ENCODE measurements at regions not wholly inside any gene's neighbourhood (a gene's known extent, or its start where the extent isn't known, plus 50 kb on each side); places are given as distances from the start of the nearest gene placed in this dataset.

GRCh38 chr2:239644011-239644410 is 243.2 kb upstream of the HDAC4 start:
- TF ChIP-seq, protein P1, sequence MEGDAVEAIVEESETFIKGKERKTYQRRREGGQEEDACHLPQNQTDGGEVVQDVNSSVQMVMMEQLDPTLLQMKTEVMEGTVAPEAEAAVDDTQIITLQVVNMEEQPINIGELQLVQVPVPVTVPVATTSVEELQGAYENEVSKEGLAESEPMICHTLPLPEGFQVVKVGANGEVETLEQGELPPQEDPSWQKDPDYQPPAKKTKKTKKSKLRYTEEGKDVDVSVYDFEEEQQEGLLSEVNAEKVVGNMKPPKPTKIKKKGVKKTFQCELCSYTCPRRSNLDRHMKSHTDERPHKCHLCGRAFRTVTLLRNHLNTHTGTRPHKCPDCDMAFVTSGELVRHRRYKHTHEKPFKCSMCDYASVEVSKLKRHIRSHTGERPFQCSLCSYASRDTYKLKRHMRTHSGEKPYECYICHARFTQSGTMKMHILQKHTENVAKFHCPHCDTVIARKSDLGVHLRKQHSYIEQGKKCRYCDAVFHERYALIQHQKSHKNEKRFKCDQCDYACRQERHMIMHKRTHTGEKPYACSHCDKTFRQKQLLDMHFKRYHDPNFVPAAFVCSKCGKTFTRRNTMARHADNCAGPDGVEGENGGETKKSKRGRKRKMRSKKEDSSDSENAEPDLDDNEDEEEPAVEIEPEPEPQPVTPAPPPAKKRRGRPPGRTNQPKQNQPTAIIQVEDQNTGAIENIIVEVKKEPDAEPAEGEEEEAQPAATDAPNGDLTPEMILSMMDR (tag by site-specific recombination; IDR thresholded peaks at IDR 0.05): no peak
- no peak for TF ChIP-seq ZNF341 (tag by site-specific recombination; IDR thresholded peaks at IDR 0.05; ENCODE audit: low read depth)
- no peak for TF ChIP-seq KLF8 (tag by site-specific recombination; IDR thresholded peaks at IDR 0.05)
- TF ChIP-seq ZBTB7A (tag by site-specific recombination; IDR thresholded peaks at IDR 0.05; ENCODE audit: low read depth): no peak
- no peak for TF ChIP-seq ZNF426 (tag by site-specific recombination; IDR thresholded peaks at IDR 0.05)
- TF ChIP-seq ZNF391 (tag by site-specific recombination; IDR thresholded peaks at IDR 0.05; ENCODE audit: borderline replicate concordance, low read depth): no peak
- TF ChIP-seq YY1 (tag by site-specific recombination; IDR thresholded peaks at IDR 0.05): no peak
- TF ChIP-seq ZNF704 (tag by site-specific recombination; IDR thresholded peaks at IDR 0.05): no peak
- TF ChIP-seq, protein P2, sequence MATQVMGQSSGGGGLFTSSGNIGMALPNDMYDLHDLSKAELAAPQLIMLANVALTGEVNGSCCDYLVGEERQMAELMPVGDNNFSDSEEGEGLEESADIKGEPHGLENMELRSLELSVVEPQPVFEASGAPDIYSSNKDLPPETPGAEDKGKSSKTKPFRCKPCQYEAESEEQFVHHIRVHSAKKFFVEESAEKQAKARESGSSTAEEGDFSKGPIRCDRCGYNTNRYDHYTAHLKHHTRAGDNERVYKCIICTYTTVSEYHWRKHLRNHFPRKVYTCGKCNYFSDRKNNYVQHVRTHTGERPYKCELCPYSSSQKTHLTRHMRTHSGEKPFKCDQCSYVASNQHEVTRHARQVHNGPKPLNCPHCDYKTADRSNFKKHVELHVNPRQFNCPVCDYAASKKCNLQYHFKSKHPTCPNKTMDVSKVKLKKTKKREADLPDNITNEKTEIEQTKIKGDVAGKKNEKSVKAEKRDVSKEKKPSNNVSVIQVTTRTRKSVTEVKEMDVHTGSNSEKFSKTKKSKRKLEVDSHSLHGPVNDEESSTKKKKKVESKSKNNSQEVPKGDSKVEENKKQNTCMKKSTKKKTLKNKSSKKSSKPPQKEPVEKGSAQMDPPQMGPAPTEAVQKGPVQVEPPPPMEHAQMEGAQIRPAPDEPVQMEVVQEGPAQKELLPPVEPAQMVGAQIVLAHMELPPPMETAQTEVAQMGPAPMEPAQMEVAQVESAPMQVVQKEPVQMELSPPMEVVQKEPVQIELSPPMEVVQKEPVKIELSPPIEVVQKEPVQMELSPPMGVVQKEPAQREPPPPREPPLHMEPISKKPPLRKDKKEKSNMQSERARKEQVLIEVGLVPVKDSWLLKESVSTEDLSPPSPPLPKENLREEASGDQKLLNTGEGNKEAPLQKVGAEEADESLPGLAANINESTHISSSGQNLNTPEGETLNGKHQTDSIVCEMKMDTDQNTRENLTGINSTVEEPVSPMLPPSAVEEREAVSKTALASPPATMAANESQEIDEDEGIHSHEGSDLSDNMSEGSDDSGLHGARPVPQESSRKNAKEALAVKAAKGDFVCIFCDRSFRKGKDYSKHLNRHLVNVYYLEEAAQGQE (tag by site-specific recombination; IDR thresholded peaks at IDR 0.05): peak; percentile 94
- TF ChIP-seq ZNF350 (tag by site-specific recombination; IDR thresholded peaks at IDR 0.05): no peak

Data from HEK293 (cell line).